Right ventricle myocardium superior (tissue), 1 donor: ENCODE measurements at regions not wholly inside any gene's neighbourhood (a gene's known extent, or its start where the extent isn't known, plus 50 kb on each side); places are given as distances from the start of the nearest gene placed in this dataset.

Source experiments
- ATAC-seq: fragments of 200-7000 bp; cut with Tn5 transposase; one replicate; pipeline ENCODE4 v1.9.1; 2020; ENCODE audit warnings: mild to moderate bottlenecking; ENCODE audit not compliant: poor library complexity
- DNase-seq: peaks from one replicate; pipeline ENCODE4 v3.0.0-alpha.2; 2020
- intact Hi-C: fragments of 100-400 bp; cut with DNase I; formaldehyde crosslinking; loops from one replicate; pipeline ENCODE4 v1.11.2; 2022
- donor health status: DM: no; HTN: yes; CAD: no; lungs with severe emphysema.

DNA sequence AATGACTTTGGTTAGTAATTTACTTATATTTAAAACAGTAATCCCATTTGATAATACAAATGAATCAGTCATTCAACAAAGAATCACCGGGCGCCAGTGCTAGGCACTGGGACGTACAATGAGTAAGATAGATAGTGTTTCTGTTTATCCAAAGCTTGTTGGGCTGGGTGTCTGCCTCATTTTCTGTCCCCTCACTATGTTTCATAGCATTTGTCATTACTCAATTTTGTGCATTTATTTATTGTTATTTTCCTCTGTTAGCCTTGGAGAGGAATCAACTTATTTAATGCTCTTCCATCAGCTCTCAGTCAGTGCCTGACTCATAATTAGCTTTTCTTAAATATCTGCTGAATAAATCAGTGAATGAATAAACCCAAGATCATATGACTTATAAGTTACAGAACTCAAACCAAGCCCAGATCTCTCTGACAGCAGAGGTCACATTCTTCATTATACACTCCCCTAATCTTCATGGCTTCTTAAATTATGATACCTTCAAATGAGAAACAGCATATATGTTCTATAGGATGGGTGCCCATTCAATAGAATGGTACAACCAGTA, 86.2 kb downstream of the TSPAN8 start:
- intact Hi-C loops, result no loop called here
- DNase-seq (no peak), ATAC-seq (no peak)

DNA sequence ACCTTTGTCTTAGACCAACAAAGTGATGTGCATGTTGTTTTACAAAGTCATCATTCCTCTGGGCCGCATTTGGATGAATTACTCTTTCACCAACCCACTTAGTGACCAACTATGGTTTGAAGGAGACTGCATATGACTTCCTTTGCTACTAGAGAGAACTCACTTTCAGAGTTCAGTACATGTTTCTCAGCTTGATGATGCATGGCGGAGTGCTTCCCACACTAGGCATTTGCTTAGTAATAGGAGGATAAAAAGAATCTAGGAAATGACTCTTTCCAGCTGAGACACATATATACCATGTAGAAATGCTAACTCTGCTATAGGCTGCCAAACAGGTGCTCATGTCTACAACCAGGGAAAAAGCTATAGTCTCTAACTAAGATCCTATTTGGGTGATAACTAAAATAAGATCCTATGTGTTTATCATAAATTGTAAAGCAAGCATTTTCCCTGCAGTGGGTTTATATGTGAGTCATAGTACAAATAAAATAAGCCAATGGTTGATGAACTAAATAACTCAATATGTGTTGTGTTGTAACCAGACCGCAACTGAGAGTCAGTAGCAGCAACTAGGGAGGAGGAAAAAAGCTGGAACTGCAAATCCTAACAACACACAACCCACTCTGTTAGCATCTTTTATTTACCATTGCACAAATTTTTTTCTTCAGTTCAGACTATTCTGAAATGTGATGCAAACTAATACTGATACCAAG, 87.2 kb downstream of the TSPAN8 start:
- ATAC-seq, result no peak

GRCh38 chr12:71069311-71069710, 88.5 kb downstream of the TSPAN8 start:
- DNase-seq (no peak), ATAC-seq (no peak)
- intact Hi-C loops, result no loop called here

More for the DNA sequence above, 87.2 kb downstream of the TSPAN8 start:
- intact Hi-C loops, result no loop called here
- no peak for DNase-seq

- DNase-seq (no peak), ATAC-seq (no peak)
- intact Hi-C loops, result no loop called here
Measured at GRCh38 chr12:71063087-71063486, 94.7 kb downstream of the TSPAN8 start.

GRCh38 chr12:71061451-71061850, 96.3 kb downstream of the TSPAN8 start:
- ATAC-seq (no peak), DNase-seq (no peak)
- intact Hi-C loops, result no loop called here

DNA sequence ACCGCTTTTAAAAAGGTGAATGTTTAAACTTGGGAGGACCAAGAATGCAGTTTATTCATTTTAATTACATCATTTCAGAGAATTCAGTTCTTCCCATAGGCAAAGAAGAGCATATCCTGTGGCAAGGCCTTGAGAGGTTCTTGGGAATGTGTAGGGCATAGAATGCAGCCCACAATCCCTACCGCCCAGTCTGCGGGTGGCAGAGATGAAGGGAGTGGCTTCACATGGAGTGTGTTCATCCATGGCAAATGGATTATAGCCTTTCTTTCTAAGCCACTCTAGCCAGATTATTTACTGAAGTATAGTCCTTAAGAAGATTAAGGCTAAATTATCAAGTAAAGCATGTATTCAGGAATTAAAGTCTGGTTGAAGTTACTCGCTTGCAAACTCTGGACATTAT, 97.4 kb downstream of the TSPAN8 start:
- no peak for ATAC-seq
- intact Hi-C loops, result no loop called here
- DNase-seq, result no peak

- ATAC-seq, result no peak
- intact Hi-C loops, result no loop called here
Measured at GRCh38 chr12:71057330-71057729, 100.5 kb downstream of the TSPAN8 start.

DNA sequence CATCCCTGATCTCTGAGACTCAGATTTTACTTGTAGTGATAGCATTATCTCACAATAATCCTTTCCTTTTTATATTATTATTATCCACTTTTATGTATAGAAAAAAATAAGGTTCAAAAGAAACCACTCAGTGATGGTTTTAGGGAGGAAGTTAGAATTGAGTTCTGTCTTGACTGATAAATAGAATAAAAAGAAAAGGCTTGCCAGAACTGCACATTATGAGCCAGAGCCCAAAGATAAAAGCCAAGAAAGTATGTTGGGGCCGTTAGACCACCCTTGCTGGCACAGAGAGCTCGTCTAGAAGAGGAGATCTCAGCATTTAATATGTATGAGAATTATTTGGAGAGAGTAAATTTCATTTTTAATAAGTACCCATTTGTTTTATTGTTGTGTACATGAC, 103.2 kb downstream of the TSPAN8 start:
- DNase-seq (no peak), ATAC-seq (no peak)
- intact Hi-C loops, result no loop called here

More at GRCh38 chr12:71057330-71057729, 100.5 kb downstream of the TSPAN8 start:
- DNase-seq, result no peak

GRCh38 chr12:71046215-71046614, 111.6 kb downstream of the TSPAN8 start:
- ATAC-seq (no peak), DNase-seq (no peak)
- intact Hi-C loops, result no loop called here

DNA sequence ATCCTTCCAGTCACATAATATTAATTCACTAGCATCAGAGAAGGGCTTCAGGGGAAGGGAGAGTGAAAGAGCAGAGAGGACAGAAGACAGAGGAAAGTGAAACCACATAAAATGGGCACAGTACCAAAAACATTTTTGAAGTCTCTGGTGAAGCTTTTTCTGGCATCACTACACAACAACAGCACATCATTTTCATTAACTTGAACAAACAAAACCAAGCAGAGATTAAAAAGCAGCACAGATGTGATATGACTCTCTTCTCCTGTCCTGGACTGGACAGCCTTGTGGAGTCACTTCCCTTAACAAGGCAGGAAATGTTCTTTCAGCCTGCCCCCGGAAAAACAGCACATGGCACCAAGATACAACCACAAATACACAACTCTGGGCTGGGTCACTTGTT, 112.0 kb downstream of the TSPAN8 start:
- ATAC-seq (peak; percentile 60), DNase-seq (no peak)
- intact Hi-C loops, result no loop called here

DNA sequence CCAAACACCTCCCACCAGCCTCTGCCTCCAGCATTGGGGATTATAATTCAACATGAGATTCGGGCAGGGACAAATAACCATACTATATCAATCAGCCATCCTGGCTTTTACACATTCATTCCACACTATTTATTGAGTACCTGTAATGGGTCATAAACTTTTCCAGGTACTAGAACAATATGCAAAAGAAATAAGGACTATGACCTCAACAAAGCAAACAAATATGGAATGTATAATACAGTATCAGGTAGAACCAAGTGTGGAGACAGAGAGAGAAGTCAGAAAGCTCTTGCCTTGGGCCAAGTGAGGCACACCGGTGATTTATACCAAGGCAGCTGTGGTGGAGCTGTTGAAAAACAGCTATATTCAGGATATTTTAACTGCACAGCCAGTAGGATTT, 116.3 kb downstream of the TSPAN8 start:
- ATAC-seq, result no peak
- no peak for DNase-seq
- intact Hi-C loops, result no loop called here

- ATAC-seq, result no peak
- no peak for DNase-seq
- intact Hi-C loops, result no loop called here
Measured at GRCh38 chr12:71038960-71039359, 118.4 kb upstream of the PTPRR start.

GRCh38 chr12:71036526-71036925, 116.0 kb upstream of the PTPRR start:
- DNase-seq (no peak), ATAC-seq (no peak)
- intact Hi-C loops, result no loop called here

GRCh38 chr12:71032933-71033332, 112.4 kb upstream of the PTPRR start:
- DNase-seq (no peak), ATAC-seq (peak; percentile 62)
- intact Hi-C loops, result no loop called here

- intact Hi-C loops, result loop anchor here (10.0 kb wide), 1 partner anchor 295 kb away; no protein-coding TSS in a partner anchor
- ATAC-seq, result no peak
Measured at GRCh38 chr12:71029302-71029701, 108.8 kb upstream of the PTPRR start.

GRCh38 chr12:71027856-71028255, 107.3 kb upstream of the PTPRR start:
- ATAC-seq (no peak), DNase-seq (no peak)
- intact Hi-C loops, result loop anchor here (10.0 kb wide), 1 partner anchor 293 kb away; no protein-coding TSS in a partner anchor

More at GRCh38 chr12:71029302-71029701, 108.8 kb upstream of the PTPRR start:
- DNase-seq, result no peak

DNA sequence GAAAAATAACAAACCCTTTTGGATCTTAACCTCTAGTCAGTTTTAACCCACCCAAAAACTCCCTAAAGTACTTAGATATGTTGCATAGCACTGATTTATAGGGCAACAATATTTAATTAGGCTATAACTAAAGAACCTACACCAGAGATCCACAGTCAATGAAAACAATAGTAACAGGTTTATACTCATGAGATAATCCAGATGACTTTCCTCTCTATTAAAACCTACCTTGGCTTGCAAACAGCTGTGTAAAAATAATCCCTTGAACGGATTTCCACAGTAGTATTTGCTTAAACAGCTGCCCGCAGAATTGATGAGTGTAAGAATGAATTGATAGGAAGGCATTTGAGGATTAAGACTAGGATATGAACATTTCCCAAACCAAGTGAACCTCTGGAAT, 104.3 kb upstream of the PTPRR start:
- intact Hi-C loops, result loop anchor here (10.0 kb wide), 1 partner anchor 290 kb away; no protein-coding TSS in a partner anchor
- ATAC-seq, result no peak
- DNase-seq, result no peak

GRCh38 chr12:71024281-71024680, 103.7 kb upstream of the PTPRR start:
- ATAC-seq (no peak), DNase-seq (no peak)
- intact Hi-C loops, result loop anchor here (10.0 kb wide), 1 partner anchor 289 kb away; no protein-coding TSS in a partner anchor

DNA sequence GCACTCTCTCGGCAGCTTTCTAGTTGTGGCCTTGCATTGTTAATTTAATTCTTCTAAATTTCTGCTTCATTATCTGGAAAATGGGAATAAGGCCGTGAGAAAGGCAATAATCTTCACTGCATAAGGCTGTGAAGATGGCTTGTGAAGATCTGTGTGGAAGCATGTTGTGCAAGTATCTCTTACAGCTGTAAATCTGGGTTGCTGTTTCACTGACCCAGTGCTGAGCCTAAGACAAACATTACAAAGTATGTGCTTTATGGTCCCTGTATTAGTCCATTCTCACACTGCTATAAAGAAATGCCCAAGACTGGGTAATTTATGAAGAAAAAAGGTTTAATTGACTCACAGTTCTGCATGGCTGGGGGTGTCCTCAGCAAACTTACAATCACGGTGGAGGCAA, 101.0 kb upstream of the PTPRR start:
- intact Hi-C loops, result loop anchor here (10.0 kb wide), 1 partner anchor 287 kb away; no protein-coding TSS in a partner anchor
- no peak for DNase-seq
- no peak for ATAC-seq

DNA sequence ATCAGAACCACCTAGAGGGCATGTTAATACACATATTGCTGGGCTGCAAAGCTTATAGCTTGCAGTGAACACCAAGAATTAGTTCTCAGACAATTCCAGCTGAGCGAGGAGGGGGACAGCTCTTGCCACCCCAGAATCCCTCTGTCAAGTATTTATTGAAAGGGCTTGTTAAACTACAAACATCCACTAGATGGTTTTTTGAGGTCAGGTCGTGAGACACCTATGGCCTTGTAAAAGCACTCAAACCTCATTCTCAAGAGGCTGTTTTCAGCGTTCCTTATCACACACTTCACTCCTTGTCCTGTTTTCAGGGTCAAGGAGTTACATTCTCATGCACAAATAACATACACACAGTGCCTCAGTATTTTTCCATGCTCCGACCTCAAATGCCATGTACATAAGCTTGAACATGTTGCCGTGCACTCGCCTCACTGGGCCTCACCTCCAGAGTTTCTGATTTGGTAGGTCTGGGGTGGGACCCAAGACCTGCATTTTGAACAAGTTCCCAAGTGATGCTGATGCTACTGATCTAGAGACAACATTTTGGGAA, 98.8 kb upstream of the PTPRR start:
- ATAC-seq, result no peak
- DNase-seq, result no peak
- intact Hi-C loops, result no loop called here
